ENCODE measurements at regions not wholly inside any gene's neighbourhood (a gene's known extent, or its start where the extent isn't known, plus 50 kb on each side); places are given as distances from the start of the nearest gene placed in this dataset.

- Histone ChIP-seq H3K9me3 (peaks cover 0 to 4% of the 10 kb centered on the region in 2 donors), H3K27me3 (no peaks in the 10 kb centered on the region), H3K27ac (no peak overlapping the region), H3K4me3 (no peak overlapping the region), H3K4me1 (no peaks in the 10 kb centered on the region), H3K36me3 (no peaks in the 10 kb centered on the region)
- no peak for DNase-seq
- intact Hi-C loops (cut with DNase I), result no loop called here
- TF ChIP-seq, protein P1, sequence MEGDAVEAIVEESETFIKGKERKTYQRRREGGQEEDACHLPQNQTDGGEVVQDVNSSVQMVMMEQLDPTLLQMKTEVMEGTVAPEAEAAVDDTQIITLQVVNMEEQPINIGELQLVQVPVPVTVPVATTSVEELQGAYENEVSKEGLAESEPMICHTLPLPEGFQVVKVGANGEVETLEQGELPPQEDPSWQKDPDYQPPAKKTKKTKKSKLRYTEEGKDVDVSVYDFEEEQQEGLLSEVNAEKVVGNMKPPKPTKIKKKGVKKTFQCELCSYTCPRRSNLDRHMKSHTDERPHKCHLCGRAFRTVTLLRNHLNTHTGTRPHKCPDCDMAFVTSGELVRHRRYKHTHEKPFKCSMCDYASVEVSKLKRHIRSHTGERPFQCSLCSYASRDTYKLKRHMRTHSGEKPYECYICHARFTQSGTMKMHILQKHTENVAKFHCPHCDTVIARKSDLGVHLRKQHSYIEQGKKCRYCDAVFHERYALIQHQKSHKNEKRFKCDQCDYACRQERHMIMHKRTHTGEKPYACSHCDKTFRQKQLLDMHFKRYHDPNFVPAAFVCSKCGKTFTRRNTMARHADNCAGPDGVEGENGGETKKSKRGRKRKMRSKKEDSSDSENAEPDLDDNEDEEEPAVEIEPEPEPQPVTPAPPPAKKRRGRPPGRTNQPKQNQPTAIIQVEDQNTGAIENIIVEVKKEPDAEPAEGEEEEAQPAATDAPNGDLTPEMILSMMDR (IDR thresholded peaks at IDR 0.05), result no peak
- ATAC-seq, result no peak
Observed at GRCh38 chr2:104056451-104056850, 797.5 kb upstream of the POU3F3 start.

- Histone ChIP-seq H3K4me1 (no peaks in the 10 kb centered on the region), H3K4me3 (no peak overlapping the region), H3K9me3 (peaks cover 0 to 7% of the 10 kb centered on the region in 2 donors), H3K27me3 (no peaks in the 10 kb centered on the region), H3K36me3 (no peaks in the 10 kb centered on the region), H3K27ac (no peak overlapping the region)
- TF ChIP-seq, protein P1 (IDR thresholded peaks at IDR 0.05), result no peak
- ATAC-seq, result no peak
- no peak for DNase-seq
- intact Hi-C loops (cut with DNase I), result no loop called here
Observed at GRCh38 chr2:104068665-104069064, 785.2 kb upstream of the POU3F3 start.

DNA sequence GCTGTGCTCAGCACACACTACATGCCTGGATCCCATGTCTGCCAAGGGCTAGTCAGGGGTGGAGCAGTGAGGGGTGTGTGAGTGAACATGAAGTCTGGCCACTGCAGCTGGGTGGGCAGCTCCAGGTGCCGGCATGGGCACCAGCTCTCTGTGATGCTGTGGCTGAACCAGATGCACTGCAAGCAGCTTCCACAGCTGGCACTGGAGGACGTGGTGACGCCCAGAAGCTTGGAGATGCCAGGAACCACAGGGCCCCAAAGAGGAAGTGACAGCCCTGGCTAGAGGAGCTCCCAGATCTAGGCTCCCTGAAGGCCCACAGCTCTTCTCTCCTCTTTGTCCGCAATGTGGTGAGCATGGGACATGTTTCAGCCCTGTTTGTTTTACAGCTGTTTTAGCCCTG is 776.3 kb upstream of the POU3F3 start:
- H3K27ac ChIP-seq, result no peak overlapping the region
- no peak overlapping the region for H3K4me3 ChIP-seq
- ATAC-seq (no peak), DNase-seq (no peak)
- peaks cover 0 to 14% of the 10 kb centered on the region in 2 donors for H3K9me3 ChIP-seq
- H3K4me1 ChIP-seq, result no peaks in the 10 kb centered on the region
- intact Hi-C loops (cut with DNase I), result no loop called here
- TF ChIP-seq, protein P1 (IDR thresholded peaks at IDR 0.05), result no peak
- H3K27me3 ChIP-seq, result no peaks in the 10 kb centered on the region
- H3K36me3 ChIP-seq, result no peaks in the 10 kb centered on the region

- Histone ChIP-seq H3K27ac (no peak overlapping the region), H3K9me3 (peaks cover 0 to 14% of the 10 kb centered on the region in 2 donors), H3K27me3 (no peaks in the 10 kb centered on the region), H3K36me3 (no peaks in the 10 kb centered on the region), H3K4me1 (no peaks in the 10 kb centered on the region), H3K4me3 (no peak overlapping the region)
- TF ChIP-seq, protein P1 (IDR thresholded peaks at IDR 0.05), result no peak
- intact Hi-C loops (cut with DNase I), result no loop called here
- ATAC-seq (no peak), DNase-seq (peak in 1 of 4 donors; percentile 55)
Observed at GRCh38 chr2:104078431-104079157, 775.3 kb upstream of the POU3F3 start.

DNA sequence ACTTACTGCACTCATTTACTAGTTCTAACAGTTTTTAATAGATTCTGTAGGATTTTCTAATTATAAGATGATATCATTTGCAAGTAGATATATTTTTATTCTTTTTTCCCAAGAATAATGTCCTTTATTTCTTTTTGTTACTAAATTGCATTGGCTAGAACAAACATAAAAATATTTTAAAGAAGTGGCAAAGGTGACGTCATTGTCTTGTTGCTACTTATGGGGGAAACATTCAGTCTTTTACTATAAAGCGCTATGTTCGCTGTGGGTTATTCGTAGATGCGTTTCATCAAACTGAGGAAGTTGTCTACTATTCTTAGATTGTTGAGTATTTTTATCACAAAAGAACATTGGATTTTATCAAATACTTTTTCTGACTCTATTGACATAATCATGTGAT is 765.2 kb upstream of the POU3F3 start:
- no peak for DNase-seq
- no peak for ATAC-seq
- no peaks in the 10 kb centered on the region for H3K36me3 ChIP-seq
- intact Hi-C loops (cut with DNase I), result no loop called here
- no peak overlapping the region for H3K27ac ChIP-seq
- TF ChIP-seq, protein P1 (IDR thresholded peaks at IDR 0.05), result no peak
- peaks cover 0 to 5% of the 10 kb centered on the region in 2 donors for H3K9me3 ChIP-seq
- H3K4me3 ChIP-seq, result no peak overlapping the region
- no peaks in the 10 kb centered on the region for H3K4me1 ChIP-seq
- no peaks in the 10 kb centered on the region for H3K27me3 ChIP-seq

Data from left lung (tissue), 4 donors.